ENCODE measurements at regions not wholly inside any gene's neighbourhood (a gene's known extent, or its start where the extent isn't known, plus 50 kb on each side); places are given as distances from the start of the nearest gene placed in this dataset.

- DNase-seq = no peak
These were observed 180.0 kb downstream of the CHD9NB start for GRCh38 chr16:52872731-52873130.

GRCh38 chr16:52871481-52871880 is 181.2 kb downstream of the CHD9NB start:
- DNase-seq = no peak

DNA sequence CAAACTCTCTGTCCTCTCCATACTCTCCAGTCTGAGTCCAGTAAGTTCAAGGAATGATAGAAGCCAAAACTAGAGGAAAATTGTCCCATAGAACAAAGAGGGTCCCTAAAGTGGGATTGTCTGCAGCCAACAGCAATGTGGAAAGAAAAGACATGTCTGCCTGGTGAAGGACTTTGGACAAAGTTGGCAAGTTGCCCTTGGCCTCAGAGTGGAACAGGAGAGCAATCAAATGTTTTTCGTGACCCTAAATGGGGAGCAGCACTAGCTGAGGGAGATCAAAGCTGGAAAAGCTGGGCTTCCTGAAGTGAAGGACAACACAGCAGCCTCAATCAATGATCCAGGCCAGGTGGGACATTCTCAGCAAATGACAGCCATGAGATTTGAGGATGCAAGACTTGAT is 183.5 kb downstream of the CHD9NB start:
- no peak for DNase-seq

- no peak for DNase-seq
These were observed 189.7 kb downstream of the CHD9NB start for GRCh38 chr16:52863000-52863399.

- no peak for DNase-seq
These were observed 191.1 kb downstream of the CHD9NB start for GRCh38 chr16:52861614-52862022.

DNA sequence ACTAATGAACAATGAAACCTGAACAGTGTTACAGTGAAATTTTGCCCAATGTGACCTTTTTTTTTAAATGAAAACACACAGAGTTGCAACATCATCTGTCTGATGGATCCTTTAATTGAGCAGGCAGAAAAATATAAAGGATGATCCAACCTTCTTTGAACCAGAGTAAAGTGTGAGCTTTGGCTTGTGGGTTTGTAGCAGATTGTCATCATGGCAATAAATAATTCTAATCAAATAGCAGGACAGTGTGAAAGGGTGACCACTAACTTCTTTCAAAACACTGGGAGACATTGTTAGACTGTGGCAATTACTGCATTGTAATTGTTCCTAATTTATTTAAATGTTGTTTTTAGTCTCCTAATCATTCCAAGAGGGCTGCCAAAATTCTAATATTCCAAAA is 197.2 kb downstream of the CHD9NB start:
- no peak for DNase-seq

GRCh38 chr16:52852978-52853377 is 199.7 kb downstream of the CHD9NB start:
- DNase-seq = no peak

- DNase-seq = no peak
These were observed 201.4 kb downstream of the CHD9NB start for GRCh38 chr16:52851211-52851740.

DNA sequence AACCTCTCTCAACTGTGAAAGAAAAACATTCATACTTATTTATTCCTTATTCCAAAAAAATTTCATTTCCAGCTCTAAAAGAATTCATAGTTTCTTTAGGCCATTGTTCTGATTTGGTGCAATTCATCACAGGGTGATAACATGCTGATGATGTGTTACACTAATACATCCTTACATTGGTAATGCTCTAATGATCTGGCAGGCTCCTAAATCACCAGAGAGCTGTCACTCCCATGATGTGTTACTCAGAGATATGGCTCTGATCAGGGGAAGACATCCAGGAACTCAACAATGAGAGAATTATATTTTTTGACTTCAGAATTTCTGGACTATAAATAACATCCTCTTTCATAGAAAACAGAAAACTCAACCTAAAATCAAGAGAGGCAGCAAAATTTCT is 209.3 kb downstream of the CHD9NB start:
- DNase-seq = no peak

DNA sequence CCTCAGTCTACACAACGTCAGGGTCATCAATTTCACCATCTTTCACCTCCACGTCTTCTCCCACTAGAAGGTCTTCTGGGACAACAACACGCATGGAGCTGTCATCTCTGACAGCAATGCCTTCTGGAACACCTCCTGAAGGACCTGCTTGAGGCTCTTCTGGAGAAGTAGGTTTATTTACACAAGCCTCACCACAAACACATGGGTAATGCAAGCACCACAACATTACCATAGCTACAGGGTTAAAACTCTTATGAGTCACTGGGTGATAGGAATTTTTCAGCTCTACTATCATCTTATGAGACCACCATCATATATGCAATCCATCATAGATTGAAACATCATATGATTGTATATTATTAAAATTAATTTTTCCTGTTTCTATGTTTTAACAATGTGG is 215.4 kb downstream of the CHD9NB start:
- no peak for DNase-seq

GRCh38 chr16:52834736-52835465 is 217.8 kb downstream of the CHD9NB start:
- DNase-seq = no peak

- no peak for DNase-seq
These were observed 219.9 kb downstream of the CHD9NB start for GRCh38 chr16:52832771-52833170.

GRCh38 chr16:52827456-52827855 is 225.2 kb downstream of the CHD9NB start:
- no peak for DNase-seq

GRCh38 chr16:52825892-52826291 is 226.8 kb downstream of the CHD9NB start:
- no peak for DNase-seq

GRCh38 chr16:52819808-52820207 is 232.9 kb downstream of the CHD9NB start:
- DNase-seq = no peak

GRCh38 chr16:52819405-52819804 is 233.3 kb downstream of the CHD9NB start:
- DNase-seq = no peak

GRCh38 chr16:52817696-52818095 is 235.0 kb downstream of the CHD9NB start:
- no peak for DNase-seq

- no peak for DNase-seq
These were observed 235.7 kb downstream of the CHD9NB start for GRCh38 chr16:52816993-52817392.

DNA sequence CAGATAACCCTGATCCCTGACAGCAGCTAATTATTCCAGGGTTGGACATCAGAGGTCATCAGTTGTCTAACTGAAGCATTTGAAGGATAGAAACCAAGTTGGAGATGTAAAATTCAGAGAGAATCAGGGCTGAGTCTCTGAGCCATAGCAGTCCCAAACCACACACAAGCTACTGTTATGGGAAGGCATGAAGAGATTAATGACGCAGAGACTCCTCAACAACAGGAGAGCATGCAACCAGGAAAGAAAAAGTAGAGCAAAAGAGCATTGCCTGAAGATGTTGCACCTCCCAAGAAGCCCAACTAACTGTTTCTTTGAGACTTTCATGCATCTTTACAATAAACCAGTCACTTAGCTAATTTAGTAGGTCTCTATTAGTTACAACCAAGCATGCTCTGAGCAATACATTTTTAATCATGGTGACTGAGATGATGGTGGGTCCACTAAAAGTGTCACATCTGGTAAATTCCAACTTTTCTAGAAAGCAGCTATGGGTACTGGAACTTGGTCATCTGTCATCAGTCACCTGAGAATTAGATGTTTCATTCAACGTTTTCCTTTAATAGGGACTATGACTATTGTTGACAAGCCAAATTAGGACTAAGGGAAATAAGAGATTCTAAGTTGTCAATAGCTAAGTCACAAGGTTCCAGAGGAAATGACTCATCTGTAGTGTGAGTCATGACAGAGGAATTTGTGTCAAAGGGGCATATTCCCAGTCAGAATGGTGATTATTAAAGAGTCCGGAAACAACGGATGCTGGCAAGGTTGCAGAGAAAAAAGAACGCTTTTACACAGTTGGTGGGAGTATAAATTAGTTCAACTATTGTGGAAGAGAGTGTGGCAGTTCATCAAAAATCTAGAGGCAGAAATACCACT is 239.8 kb downstream of the CHD9NB start:
- DNase-seq = no peak

DNA sequence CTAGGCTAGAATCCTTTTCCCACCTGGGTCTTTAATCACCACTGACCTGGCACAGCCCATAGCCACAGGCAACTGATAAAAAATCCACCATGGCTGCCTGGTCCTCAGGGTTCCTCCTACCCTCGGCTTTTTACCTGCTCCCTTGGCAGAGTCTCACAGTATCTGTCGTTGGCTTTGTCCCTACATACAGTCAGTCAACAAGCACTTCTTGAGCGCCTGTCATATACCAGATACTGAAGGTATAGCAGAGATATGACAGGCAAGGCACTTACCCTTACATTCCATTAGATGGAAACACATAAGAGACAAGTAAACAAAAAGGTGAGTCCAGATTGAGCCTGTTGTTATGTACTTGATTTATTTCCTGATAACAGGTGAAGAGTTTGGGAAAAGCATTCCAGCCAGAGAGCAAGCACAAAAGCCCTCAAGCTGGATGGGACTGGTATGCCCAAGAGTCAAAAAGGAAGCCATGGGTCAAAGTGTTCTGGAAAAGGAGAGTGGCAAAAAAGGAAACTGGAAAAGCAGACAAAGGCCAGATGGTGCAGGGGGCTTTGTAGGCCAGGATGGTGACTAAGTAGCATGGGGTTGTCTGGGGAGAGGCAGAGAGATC is 247.0 kb downstream of the CHD9NB start:
- no peak for DNase-seq

- DNase-seq = no peak
These were observed 252.3 kb downstream of the CHD9NB start for GRCh38 chr16:52800432-52800831.

GRCh38 chr16:52799149-52799548 is 252.2 kb upstream of the TOX3 start:
- no peak for DNase-seq

- no peak for DNase-seq
These were observed 240.8 kb upstream of the TOX3 start for GRCh38 chr16:52787709-52788108.

DNA sequence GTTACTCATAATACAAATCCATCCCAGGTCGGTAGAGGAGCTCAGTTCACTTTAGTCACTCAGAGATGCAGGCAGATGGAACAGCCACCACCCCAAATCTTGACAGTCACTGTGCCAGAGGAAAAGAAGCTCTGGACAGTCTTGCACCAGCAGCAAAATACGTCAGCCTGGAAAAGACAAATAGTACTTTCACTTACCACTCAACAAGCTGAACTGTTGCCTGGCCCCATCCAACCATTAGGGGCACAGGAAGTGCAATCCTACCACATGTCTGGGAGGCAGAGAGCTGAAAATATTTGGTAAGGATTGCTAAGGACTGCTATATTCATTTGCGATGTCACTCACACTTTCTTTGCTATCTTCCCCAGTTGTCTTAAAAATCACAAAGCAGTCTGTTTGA is 239.1 kb upstream of the TOX3 start:
- no peak for DNase-seq
